ENCODE measurements at regions not wholly inside any gene's neighbourhood (a gene's known extent, or its start where the extent isn't known, plus 50 kb on each side); places are given as distances from the start of the nearest gene placed in this dataset.
A peak's percentile ranks its signal among the peaks of the same experiment; 100 is the strongest.
"Not testable (repeated sequence)": the region's sequence is repeated elsewhere in the genome, so short reads cannot be mapped to it uniquely, and the experiment has no call there.

GRCh38 chr2:97315358-97315757, 202.4 kb downstream of the ANKRD36 start:
- H3K36me3 ChIP-seq; DNase-seq (ENCODE audit: low read depth in 1 of 2, low spot score in 1 of 2); H3K9me3 ChIP-seq (ENCODE audit: low read depth); H3K27me3 ChIP-seq; H3K27ac ChIP-seq; H3K4me3 ChIP-seq; H3K4me1 ChIP-seq (ENCODE audit: low read depth): not testable (repeated sequence)

- H3K27ac ChIP-seq = peak overlapping the region; percentile 62
- H3K4me3 ChIP-seq; H3K27me3 ChIP-seq; H3K9me3 ChIP-seq (ENCODE audit: low read depth); DNase-seq (ENCODE audit: low read depth in 1 of 2, low spot score in 1 of 2); H3K4me1 ChIP-seq (ENCODE audit: low read depth); H3K36me3 ChIP-seq: not testable (repeated sequence)
These were observed 199.5 kb downstream of the ANKRD36 start for GRCh38 chr2:97312426-97312825.

GRCh38 chr2:97305426-97305825, 192.5 kb downstream of the ANKRD36 start:
- H3K4me1 ChIP-seq (ENCODE audit: low read depth); H3K9me3 ChIP-seq (ENCODE audit: low read depth); H3K27me3 ChIP-seq; H3K36me3 ChIP-seq; H3K4me3 ChIP-seq; H3K27ac ChIP-seq; DNase-seq (ENCODE audit: low read depth in 1 of 2, low spot score in 1 of 2): not testable (repeated sequence)

- not testable (repeated sequence) for H3K27ac ChIP-seq; H3K36me3 ChIP-seq; H3K27me3 ChIP-seq; H3K4me3 ChIP-seq; DNase-seq (ENCODE audit: low read depth in 1 of 2, low spot score in 1 of 2); H3K4me1 ChIP-seq (ENCODE audit: low read depth); H3K9me3 ChIP-seq (ENCODE audit: low read depth)
These were observed 189.9 kb downstream of the ANKRD36 start for GRCh38 chr2:97302881-97303280.

GRCh38 chr2:97301771-97302170, 188.8 kb downstream of the ANKRD36 start:
- DNase-seq (ENCODE audit: low read depth in 1 of 2, low spot score in 1 of 2); H3K4me3 ChIP-seq; H3K9me3 ChIP-seq (ENCODE audit: low read depth); H3K27ac ChIP-seq; H3K36me3 ChIP-seq; H3K4me1 ChIP-seq (ENCODE audit: low read depth); H3K27me3 ChIP-seq: not testable (repeated sequence)

Measured in cardiac muscle cell (in vitro differentiated cells and primary cell).